HFF-Myc (cell line): ENCODE measurements at regions not wholly inside any gene's neighbourhood (a gene's known extent, or its start where the extent isn't known, plus 50 kb on each side); places are given as distances from the start of the nearest gene placed in this dataset.
"Not testable (repeated sequence)": the region's sequence is repeated elsewhere in the genome, so short reads cannot be mapped to it uniquely, and the experiment has no call there.

Experiments used
- DNase-seq: peaks from one replicate; pipeline ENCODE4 v3.0.0-alpha.2; 2011; ENCODE audit warnings: low read depth; ENCODE audit errors: extremely low read depth
- H3K4me3 ChIP-seq: replicated peaks from 2 replicates; pipeline ENCODE4 v1.5.1; 2011; ENCODE audit warnings: low read depth, mild to moderate bottlenecking, control low read depth, low read length
- TF ChIP-seq, protein P1 (sequence below): IDR thresholded peaks from 2 replicates; pipeline ENCODE4 v1.5.1; 2012; ENCODE audit warnings: mild to moderate bottlenecking, low read depth, low read length, control low read depth; ENCODE audit errors: missing control alignments

DNA sequence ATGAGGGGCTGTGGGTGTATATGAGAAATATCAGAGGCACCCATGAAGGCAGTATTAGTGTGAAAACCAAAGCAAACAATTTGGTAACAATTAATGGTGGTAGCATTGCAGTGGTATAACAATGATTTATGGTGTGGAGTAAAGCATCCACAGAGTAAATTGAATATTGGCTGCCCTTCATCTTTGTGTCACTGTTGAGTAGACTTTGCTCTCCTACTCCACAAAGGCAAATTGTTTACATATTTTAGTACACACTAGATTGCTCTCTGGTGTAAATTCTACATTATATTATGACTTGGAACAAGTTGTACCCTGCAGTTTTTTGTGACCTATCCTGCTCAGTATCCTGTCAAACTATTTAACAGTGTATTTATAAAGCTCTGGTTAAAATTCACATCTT lies 455.5 kb upstream of the RORB start:
- H3K4me3 ChIP-seq = no peak overlapping the region
- DNase-seq = no peak
- TF ChIP-seq, protein P1, sequence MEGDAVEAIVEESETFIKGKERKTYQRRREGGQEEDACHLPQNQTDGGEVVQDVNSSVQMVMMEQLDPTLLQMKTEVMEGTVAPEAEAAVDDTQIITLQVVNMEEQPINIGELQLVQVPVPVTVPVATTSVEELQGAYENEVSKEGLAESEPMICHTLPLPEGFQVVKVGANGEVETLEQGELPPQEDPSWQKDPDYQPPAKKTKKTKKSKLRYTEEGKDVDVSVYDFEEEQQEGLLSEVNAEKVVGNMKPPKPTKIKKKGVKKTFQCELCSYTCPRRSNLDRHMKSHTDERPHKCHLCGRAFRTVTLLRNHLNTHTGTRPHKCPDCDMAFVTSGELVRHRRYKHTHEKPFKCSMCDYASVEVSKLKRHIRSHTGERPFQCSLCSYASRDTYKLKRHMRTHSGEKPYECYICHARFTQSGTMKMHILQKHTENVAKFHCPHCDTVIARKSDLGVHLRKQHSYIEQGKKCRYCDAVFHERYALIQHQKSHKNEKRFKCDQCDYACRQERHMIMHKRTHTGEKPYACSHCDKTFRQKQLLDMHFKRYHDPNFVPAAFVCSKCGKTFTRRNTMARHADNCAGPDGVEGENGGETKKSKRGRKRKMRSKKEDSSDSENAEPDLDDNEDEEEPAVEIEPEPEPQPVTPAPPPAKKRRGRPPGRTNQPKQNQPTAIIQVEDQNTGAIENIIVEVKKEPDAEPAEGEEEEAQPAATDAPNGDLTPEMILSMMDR = no peak

DNA sequence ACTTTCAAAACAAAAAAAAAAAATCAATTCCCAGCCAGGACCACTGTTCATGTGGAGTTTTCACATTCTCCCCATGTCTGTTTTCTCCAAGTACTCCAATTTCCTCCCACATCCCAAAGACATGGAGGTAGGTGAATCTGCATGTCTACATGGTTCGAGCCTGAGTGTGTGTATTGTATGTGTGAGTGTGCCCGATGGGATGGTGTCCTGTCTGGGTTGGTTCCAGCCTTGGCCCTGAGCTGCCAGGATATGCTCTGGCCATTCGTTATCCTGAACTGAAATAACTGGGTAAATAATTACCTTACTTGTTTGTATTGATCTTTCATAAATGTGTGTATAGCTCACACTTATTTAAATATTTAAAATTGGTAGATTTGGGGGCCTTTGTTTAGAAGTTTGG lies 452.3 kb upstream of the RORB start:
- DNase-seq = no peak
- no peak overlapping the region for H3K4me3 ChIP-seq
- TF ChIP-seq, protein P1 = no peak

DNA sequence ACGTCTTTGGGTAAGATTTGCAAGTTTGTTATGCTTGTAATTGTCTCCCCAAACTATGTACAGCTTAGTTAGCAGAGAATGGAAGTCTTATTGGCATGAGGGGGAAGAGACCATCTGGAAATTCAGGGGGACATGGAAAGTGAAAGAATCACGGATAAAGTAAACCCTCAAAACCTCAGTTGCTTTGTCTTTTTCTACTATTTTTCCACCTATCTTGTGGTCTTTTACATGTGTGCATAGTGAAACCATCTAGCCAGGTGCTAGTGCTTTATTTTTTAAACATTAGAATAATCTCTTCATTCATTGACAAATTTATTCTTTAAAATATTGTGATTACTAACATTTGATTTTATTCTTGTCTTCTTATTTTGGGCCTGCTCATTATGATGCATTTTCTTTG lies 441.1 kb upstream of the RORB start:
- DNase-seq = no peak
- TF ChIP-seq, protein P1 = no peak
- H3K4me3 ChIP-seq = no peak overlapping the region

DNA sequence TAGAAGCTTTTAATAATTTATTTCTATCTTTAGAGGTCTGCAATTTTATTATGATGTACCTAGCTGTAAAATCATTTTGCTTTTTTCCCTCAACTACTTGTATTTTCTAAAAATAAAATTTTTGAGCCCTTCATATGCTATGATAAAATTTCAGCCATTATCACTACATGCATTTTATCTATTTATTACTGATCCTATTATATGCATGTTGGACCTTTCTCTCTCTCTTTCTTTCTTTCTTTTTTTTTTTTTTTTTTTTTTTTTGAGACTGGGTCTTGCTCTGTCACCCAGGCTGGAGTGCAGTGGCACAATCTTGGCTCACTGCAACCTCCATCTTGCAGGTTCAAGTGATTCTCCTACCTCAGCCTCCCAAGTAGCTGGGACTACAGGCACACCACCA lies 440.1 kb upstream of the RORB start:
- not testable (repeated sequence) for DNase-seq, H3K4me3 ChIP-seq

DNA sequence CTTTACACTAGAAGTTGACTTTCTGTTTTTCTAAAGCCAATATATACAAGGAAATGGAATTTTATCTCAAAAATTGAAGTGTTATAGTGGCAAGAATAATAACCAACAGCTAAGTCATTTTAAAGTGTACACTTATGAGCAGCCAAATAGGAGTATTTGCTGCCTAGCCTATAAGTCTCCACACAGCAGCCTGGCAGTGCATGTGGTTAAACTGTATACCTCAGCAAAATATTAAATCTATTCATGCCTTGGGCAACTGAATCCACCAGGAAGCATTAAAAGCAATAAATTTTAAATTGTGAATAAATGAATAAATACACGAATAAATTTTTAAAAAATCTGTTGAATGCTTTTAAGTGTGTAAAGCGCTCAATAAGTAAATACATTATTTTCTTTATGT lies 432.4 kb upstream of the RORB start:
- TF ChIP-seq, protein P1 = no peak
- DNase-seq = no peak
- H3K4me3 ChIP-seq = no peak overlapping the region

DNA sequence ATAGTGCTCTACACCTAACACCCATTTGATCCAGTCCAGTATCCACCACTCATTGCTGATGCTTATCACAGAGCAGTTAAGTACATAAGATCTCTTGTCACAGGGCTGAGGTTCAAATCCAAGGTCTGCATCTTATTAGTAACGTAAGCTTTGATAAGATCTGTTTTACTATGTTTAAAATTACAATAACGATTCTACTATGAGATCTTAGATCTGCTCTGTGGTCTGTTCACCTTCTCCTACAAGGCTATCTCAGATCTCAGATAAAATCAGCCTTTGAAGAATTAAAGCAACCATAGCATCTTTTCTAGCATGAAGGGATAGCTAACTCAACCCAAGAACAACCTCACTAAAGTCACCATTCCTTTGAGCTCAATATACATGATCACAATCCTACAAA lies 431.0 kb upstream of the RORB start:
- no peak overlapping the region for H3K4me3 ChIP-seq
- DNase-seq = no peak
- TF ChIP-seq, protein P1 = no peak

DNA sequence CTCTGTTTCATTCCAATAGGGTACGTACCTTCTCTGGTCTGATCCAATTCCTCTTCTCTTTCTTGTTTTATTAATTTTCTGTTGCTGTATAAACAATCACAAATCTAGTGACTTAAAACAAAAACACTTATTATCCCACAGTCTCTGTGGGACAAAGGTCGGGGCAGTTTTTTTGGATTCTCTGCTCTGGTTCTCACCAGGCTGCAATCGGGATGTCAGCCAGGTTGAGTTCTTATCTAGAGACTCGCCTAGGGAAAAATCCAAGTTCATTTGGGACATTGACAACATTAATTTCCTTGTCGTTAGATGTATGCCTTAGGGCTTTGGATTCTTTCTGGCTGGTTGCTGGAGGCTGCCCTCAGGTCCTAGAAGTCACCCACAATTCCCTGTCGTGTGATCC lies 430.5 kb upstream of the RORB start:
- DNase-seq = no peak
- TF ChIP-seq, protein P1 = no peak
- no peak overlapping the region for H3K4me3 ChIP-seq
